Lower leg skin (tissue), 3 donors: ENCODE measurements at regions not wholly inside any gene's neighbourhood (a gene's known extent, or its start where the extent isn't known, plus 50 kb on each side); places are given as distances from the start of the nearest gene placed in this dataset.

Experiments used
- CTCF ChIP-seq, 3 donors: fragments of 450-650 bp; IDR thresholded peaks; one replicate each; pipeline ENCODE4 v1.5.1; 2016; ENCODE audit warnings: antibody characterized with exemption in 3 of 3, mild to moderate bottlenecking in 3 of 3, moderate library complexity in 2 of 3
- POLR2A ChIP-seq, 2 donors: fragments of 450-650 bp; IDR thresholded peaks; one replicate each; pipeline ENCODE4 v1.6.1; 2016 to 2017; ENCODE audit warnings: antibody characterized with exemption in 2 of 2, mild to moderate bottlenecking in 1 of 2, moderate library complexity in 1 of 2

GRCh38 chr3:148204131-148204530 is 493.6 kb upstream of the AGTR1 start:
- TF ChIP-seq POLR2A (IDR thresholded peaks at IDR 0.05): no peak
- no peak for TF ChIP-seq CTCF (IDR thresholded peaks at IDR 0.05)
